ENCODE measurements at regions not wholly inside any gene's neighbourhood (a gene's known extent, or its start where the extent isn't known, plus 50 kb on each side); places are given as distances from the start of the nearest gene placed in this dataset.
"Not testable (repeated sequence)": the region's sequence is repeated elsewhere in the genome, so short reads cannot be mapped to it uniquely, and the experiment has no call there.

- not testable (repeated sequence) for TF ChIP-seq POLR2A, CTCF (IDR thresholded peaks at IDR 0.05)
These were observed 430.7 kb downstream of the ADCYAP1 start for GRCh38 chr18:1335345-1335744.

Measured in esophagus squamous epithelium (tissue), 4 donors.